ENCODE measurements at regions not wholly inside any gene's neighbourhood (a gene's known extent, or its start where the extent isn't known, plus 50 kb on each side); places are given as distances from the start of the nearest gene placed in this dataset.

DNA sequence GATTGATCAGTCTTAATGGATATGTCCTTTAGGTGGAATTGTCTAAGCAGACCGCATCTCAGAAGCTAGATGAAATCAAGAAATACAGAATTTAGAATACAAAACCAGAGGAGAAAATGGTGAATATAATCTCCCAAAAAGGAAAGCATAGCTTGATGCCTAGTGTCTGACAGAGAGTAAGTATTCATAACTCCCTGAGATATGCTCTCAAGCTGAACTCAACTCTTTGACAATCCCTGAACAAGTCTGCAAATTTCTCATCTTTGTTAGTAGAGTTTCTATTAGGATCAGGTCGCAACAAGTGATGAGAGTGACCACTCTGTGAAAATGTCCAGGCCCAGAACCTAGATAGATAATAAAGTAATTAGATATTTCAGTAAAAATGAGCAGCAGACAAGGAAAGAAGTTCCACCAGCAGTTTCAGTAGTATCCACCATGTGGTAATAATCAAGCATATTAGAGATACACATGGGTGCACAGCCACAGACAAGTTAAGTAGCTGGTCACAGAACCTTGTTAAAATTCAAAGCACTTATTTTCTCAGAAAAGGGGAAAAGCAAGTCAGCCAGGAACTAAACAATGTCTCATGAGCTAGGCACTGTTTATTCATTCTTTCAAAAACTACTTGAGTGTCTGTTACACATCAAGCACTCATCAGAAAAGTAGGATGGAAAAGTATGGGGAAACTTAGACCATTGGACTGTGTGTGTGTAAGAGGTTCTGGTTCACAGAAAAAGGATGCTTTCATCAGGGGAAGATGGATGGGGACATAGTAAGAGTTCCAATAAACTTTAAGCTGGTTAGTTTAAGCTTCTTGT lies 481.5 kb upstream of the TUSC1 start:
- Histone ChIP-seq H3F3A (ENCODE audit: control insufficient read depth, insufficient read depth) (no peaks in the 10 kb centered on the region), H3K79me2 (ENCODE audit: control insufficient read depth, low read length) (no peaks in the 10 kb centered on the region), H3K4me2 (ENCODE audit: low read length) (no peak overlapping the region), H3K4me1 (ENCODE audit: control insufficient read depth, low read length) (no peaks in the 10 kb centered on the region), H4K20me1 (ENCODE audit: control insufficient read depth, insufficient read depth, low read depth, low read length) (no peaks in the 10 kb centered on the region), H3K27me3 (ENCODE audit: control insufficient read depth, low read length) (no peaks in the 10 kb centered on the region), H3K27ac (ENCODE audit: low read depth, low read length) (no peak overlapping the region), H3K36me3 (ENCODE audit: control insufficient read depth, low read length) (no peaks in the 10 kb centered on the region), H3K9me3 (ENCODE audit: control insufficient read depth, insufficient read depth, low read length) (no peaks in the 10 kb centered on the region), H3K9me2 (replicated peaks; ENCODE audit: control insufficient read depth, low read length) (no peaks in the 10 kb centered on the region), H3K4me3 (ENCODE audit: low read length) (no peak overlapping the region)
- TF ChIP-seq CTCF (IDR thresholded peaks at IDR 0.05; ENCODE audit: low read depth, low read length, poor library complexity, severe bottlenecking) (no peak), EZH2phosphoT487 (IDR thresholded peaks at IDR 0.05; ENCODE audit: borderline replicate concordance, low read length) (no peak)

GRCh38 chr9:26158631-26159150 lies 480.4 kb upstream of the TUSC1 start:
- Histone ChIP-seq H4K20me1 (ENCODE audit: control insufficient read depth, insufficient read depth, low read depth, low read length) (no peaks in the 10 kb centered on the region), H3F3A (ENCODE audit: control insufficient read depth, insufficient read depth) (no peaks in the 10 kb centered on the region), H3K4me1 (ENCODE audit: control insufficient read depth, low read length) (no peaks in the 10 kb centered on the region), H3K9me3 (ENCODE audit: control insufficient read depth, insufficient read depth, low read length) (no peaks in the 10 kb centered on the region), H3K79me2 (ENCODE audit: control insufficient read depth, low read length) (no peaks in the 10 kb centered on the region), H3K36me3 (ENCODE audit: control insufficient read depth, low read length) (no peaks in the 10 kb centered on the region), H3K4me3 (ENCODE audit: low read length) (no peak overlapping the region), H3K27ac (ENCODE audit: low read depth, low read length) (no peak overlapping the region), H3K4me2 (ENCODE audit: low read length) (no peak overlapping the region), H3K9me2 (replicated peaks; ENCODE audit: control insufficient read depth, low read length) (no peaks in the 10 kb centered on the region), H3K27me3 (ENCODE audit: control insufficient read depth, low read length) (no peaks in the 10 kb centered on the region)
- no peak for TF ChIP-seq EZH2phosphoT487 (IDR thresholded peaks at IDR 0.05; ENCODE audit: borderline replicate concordance, low read length)
- no peak for TF ChIP-seq CTCF (IDR thresholded peaks at IDR 0.05; ENCODE audit: low read depth, low read length, poor library complexity, severe bottlenecking)

- Histone ChIP-seq H3K79me2 (ENCODE audit: control insufficient read depth, low read length) (no peaks in the 10 kb centered on the region), H4K20me1 (ENCODE audit: control insufficient read depth, insufficient read depth, low read depth, low read length) (no peaks in the 10 kb centered on the region), H3K4me2 (ENCODE audit: low read length) (no peak overlapping the region), H3K27ac (ENCODE audit: low read depth, low read length) (no peak overlapping the region), H3K4me3 (ENCODE audit: low read length) (no peak overlapping the region), H3K4me1 (ENCODE audit: control insufficient read depth, low read length) (no peaks in the 10 kb centered on the region), H3K9me2 (replicated peaks; ENCODE audit: control insufficient read depth, low read length) (no peaks in the 10 kb centered on the region), H3K36me3 (ENCODE audit: control insufficient read depth, low read length) (no peaks in the 10 kb centered on the region), H3K27me3 (ENCODE audit: control insufficient read depth, low read length) (no peaks in the 10 kb centered on the region), H3F3A (ENCODE audit: control insufficient read depth, insufficient read depth) (no peaks in the 10 kb centered on the region), H3K9me3 (ENCODE audit: control insufficient read depth, insufficient read depth, low read length) (no peaks in the 10 kb centered on the region)
- TF ChIP-seq CTCF (IDR thresholded peaks at IDR 0.05; ENCODE audit: low read depth, low read length, poor library complexity, severe bottlenecking), result no peak
- no peak for TF ChIP-seq EZH2phosphoT487 (IDR thresholded peaks at IDR 0.05; ENCODE audit: borderline replicate concordance, low read length)
Observed at GRCh38 chr9:26157411-26157810, 479.2 kb upstream of the TUSC1 start.
